MG63 (cell line): ENCODE measurements at regions not wholly inside any gene's neighbourhood (a gene's known extent, or its start where the extent isn't known, plus 50 kb on each side); places are given as distances from the start of the nearest gene placed in this dataset.

Experiments
- DNase-seq: peaks from one replicate; pipeline ENCODE4 v3.0.0-alpha.2; 2020
- H3K27me3 ChIP-seq: fragments of 250-450 bp; sonication (Bioruptor Pico); 2 replicates; pipeline ENCODE4 v1.5.1; 2020; ENCODE audit warnings: mild to moderate bottlenecking, moderate library complexity
- H3K36me3 ChIP-seq: fragments of 250-450 bp; sonication (Bioruptor Pico); 2 replicates; pipeline ENCODE4 v1.5.1; 2020; ENCODE audit warnings: mild to moderate bottlenecking, moderate library complexity
- H3K4me3 ChIP-seq: fragments of 250-450 bp; sonication (Bioruptor Pico); 2 replicates; pipeline ENCODE4 v1.5.1; 2020; ENCODE audit warnings: mild to moderate bottlenecking, moderate library complexity
- H3K9me3 ChIP-seq: fragments of 250-450 bp; sonication (Bioruptor Pico); 2 replicates; pipeline ENCODE4 v1.5.1; 2020; ENCODE audit warnings: mild to moderate bottlenecking, moderate library complexity

- Histone ChIP-seq H3K36me3 (no peaks in the 10 kb centered on the region), H3K4me3 (no peak overlapping the region), H3K27me3 (no peaks in the 10 kb centered on the region), H3K9me3 (no peaks in the 10 kb centered on the region)
- no peak for DNase-seq
Measured at GRCh38 chr13:56909896-56910600, 230.7 kb upstream of the PRR20A start.

GRCh38 chr13:56917966-56918365 is 222.8 kb upstream of the PRR20A start:
- no peaks in the 10 kb centered on the region for H3K9me3 ChIP-seq
- no peaks in the 10 kb centered on the region for H3K27me3 ChIP-seq
- H3K36me3 ChIP-seq, result no peaks in the 10 kb centered on the region
- DNase-seq, result no peak
- H3K4me3 ChIP-seq, result no peak overlapping the region

DNA sequence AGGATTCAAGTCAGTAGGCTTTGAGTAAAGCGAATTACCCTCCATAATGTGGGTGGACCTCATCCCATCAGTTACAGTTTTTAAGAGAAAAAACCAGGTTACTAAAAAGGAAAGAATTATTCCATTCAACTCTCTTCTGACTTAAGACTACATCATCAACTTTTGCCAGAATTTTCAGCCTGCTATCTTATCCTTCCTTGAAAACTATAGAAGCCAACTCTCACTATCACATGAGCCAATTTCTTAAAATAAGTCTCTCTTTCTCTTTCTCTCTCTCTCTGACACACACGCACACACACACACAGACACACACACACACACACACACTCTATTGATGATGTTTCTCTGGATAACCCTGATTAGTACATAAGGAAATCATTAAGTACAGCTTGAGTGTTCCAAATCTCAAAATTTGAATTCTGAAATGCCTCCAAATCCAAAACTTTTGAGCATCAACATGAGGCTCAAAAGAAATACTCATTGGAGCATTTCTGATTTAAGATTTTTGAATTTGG is 217.0 kb upstream of the PRR20A start:
- Histone ChIP-seq H3K27me3 (no peaks in the 10 kb centered on the region), H3K36me3 (no peaks in the 10 kb centered on the region), H3K9me3 (no peaks in the 10 kb centered on the region), H3K4me3 (no peak overlapping the region)
- DNase-seq, result no peak

GRCh38 chr13:56924401-56924800 is 216.3 kb upstream of the PRR20A start:
- H3K36me3 ChIP-seq, result no peaks in the 10 kb centered on the region
- H3K27me3 ChIP-seq, result no peaks in the 10 kb centered on the region
- no peak for DNase-seq
- no peak overlapping the region for H3K4me3 ChIP-seq
- no peaks in the 10 kb centered on the region for H3K9me3 ChIP-seq

DNA sequence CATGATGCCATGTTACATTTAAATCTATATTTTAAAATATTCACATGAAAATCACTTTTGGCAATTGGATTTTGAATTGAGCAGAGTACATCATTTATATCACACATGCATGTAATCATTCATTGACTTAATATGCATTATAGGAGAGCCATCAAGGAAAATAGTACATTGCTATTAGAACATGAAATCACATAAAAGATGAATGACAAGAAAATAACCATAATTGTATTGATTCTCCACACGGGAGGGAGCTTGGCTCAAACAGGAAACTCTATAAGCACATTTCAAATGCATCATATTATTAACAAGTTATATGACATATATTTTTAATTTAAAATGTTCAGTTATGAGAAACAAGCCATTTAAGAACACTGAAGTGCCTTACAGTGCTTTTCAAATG is 208.6 kb upstream of the PRR20A start:
- no peaks in the 10 kb centered on the region for H3K27me3 ChIP-seq
- H3K9me3 ChIP-seq, result no peaks in the 10 kb centered on the region
- DNase-seq, result no peak
- H3K4me3 ChIP-seq, result no peak overlapping the region
- H3K36me3 ChIP-seq, result no peaks in the 10 kb centered on the region

- Histone ChIP-seq H3K4me3 (no peak overlapping the region), H3K27me3 (no peaks in the 10 kb centered on the region), H3K9me3 (no peaks in the 10 kb centered on the region), H3K36me3 (no peaks in the 10 kb centered on the region)
- no peak for DNase-seq
Measured at GRCh38 chr13:56953965-56954364, 186.8 kb upstream of the PRR20A start.

- no peak for DNase-seq
- H3K4me3 ChIP-seq, result no peak overlapping the region
- no peaks in the 10 kb centered on the region for H3K9me3 ChIP-seq
- no peaks in the 10 kb centered on the region for H3K36me3 ChIP-seq
- no peaks in the 10 kb centered on the region for H3K27me3 ChIP-seq
Measured at GRCh38 chr13:56975647-56976046, 165.1 kb upstream of the PRR20A start.

- DNase-seq, result no peak
- no peaks in the 10 kb centered on the region for H3K27me3 ChIP-seq
- H3K36me3 ChIP-seq, result no peaks in the 10 kb centered on the region
- H3K4me3 ChIP-seq, result no peak overlapping the region
- H3K9me3 ChIP-seq, result no peaks in the 10 kb centered on the region
Measured at GRCh38 chr13:56980856-56981255, 159.9 kb upstream of the PRR20A start.

- Histone ChIP-seq H3K9me3 (no peaks in the 10 kb centered on the region), H3K36me3 (no peaks in the 10 kb centered on the region), H3K4me3 (no peak overlapping the region), H3K27me3 (no peaks in the 10 kb centered on the region)
- DNase-seq, result no peak
Measured at GRCh38 chr13:56986121-56986520, 154.6 kb upstream of the PRR20A start.

- no peaks in the 10 kb centered on the region for H3K36me3 ChIP-seq
- H3K9me3 ChIP-seq, result no peaks in the 10 kb centered on the region
- DNase-seq, result no peak
- H3K27me3 ChIP-seq, result no peaks in the 10 kb centered on the region
- H3K4me3 ChIP-seq, result no peak overlapping the region
Measured at GRCh38 chr13:56988543-56988942, 152.2 kb upstream of the PRR20A start.

DNA sequence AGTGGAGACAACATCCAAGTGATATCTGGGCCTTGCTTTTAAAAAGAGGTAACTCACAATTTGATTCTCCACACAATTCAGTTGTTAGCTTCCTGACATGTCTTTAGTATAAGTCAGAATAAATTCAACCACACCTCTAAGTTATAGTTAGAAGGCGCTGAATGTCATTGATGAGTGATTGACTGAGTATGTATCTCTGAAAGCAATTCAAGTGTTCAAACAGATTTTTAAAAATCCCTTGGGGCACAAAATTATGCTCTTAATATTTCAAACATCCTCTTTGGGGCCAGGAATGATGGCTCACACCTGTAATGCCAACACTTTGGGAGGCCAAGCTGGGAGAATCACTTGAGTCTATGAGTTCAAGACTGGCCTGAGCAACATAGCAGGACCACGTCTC is 137.0 kb upstream of the PRR20A start:
- H3K36me3 ChIP-seq, result no peaks in the 10 kb centered on the region
- H3K27me3 ChIP-seq, result no peaks in the 10 kb centered on the region
- H3K9me3 ChIP-seq, result no peaks in the 10 kb centered on the region
- H3K4me3 ChIP-seq, result no peak overlapping the region
- no peak for DNase-seq

DNA sequence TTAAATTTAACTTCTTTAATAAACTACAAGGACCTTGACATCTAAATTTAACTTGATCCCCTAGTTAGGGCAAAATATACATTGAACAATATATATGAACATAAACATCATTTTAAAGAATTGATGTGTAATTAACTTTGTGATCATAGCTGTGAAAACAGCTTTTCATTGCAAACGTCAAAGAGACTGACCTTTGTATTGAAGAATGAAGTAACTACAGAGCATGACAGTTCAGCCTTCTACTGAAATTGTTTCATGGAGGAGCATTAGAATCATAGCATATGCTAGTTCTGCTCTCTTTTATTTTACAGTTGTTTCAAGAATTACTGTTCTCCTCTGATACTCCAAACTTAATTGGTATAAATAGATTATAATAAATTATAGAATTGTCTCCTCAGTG is 123.4 kb upstream of the PRR20A start:
- Histone ChIP-seq H3K4me3 (no peak overlapping the region), H3K27me3 (no peaks in the 10 kb centered on the region), H3K36me3 (no peaks in the 10 kb centered on the region), H3K9me3 (no peaks in the 10 kb centered on the region)
- DNase-seq, result no peak

- Histone ChIP-seq H3K4me3 (no peak overlapping the region), H3K27me3 (no peaks in the 10 kb centered on the region), H3K36me3 (no peaks in the 10 kb centered on the region), H3K9me3 (no peaks in the 10 kb centered on the region)
- no peak for DNase-seq
Measured at GRCh38 chr13:57018915-57019314, 121.8 kb upstream of the PRR20A start.

GRCh38 chr13:57030671-57031070 is 110.0 kb upstream of the PRR20A start:
- DNase-seq, result no peak
- Histone ChIP-seq H3K36me3 (no peaks in the 10 kb centered on the region), H3K9me3 (no peaks in the 10 kb centered on the region), H3K4me3 (no peak overlapping the region), H3K27me3 (no peaks in the 10 kb centered on the region)

GRCh38 chr13:57036290-57036689 is 104.4 kb upstream of the PRR20A start:
- Histone ChIP-seq H3K36me3 (no peaks in the 10 kb centered on the region), H3K9me3 (no peaks in the 10 kb centered on the region), H3K27me3 (no peaks in the 10 kb centered on the region), H3K4me3 (no peak overlapping the region)
- DNase-seq, result no peak

DNA sequence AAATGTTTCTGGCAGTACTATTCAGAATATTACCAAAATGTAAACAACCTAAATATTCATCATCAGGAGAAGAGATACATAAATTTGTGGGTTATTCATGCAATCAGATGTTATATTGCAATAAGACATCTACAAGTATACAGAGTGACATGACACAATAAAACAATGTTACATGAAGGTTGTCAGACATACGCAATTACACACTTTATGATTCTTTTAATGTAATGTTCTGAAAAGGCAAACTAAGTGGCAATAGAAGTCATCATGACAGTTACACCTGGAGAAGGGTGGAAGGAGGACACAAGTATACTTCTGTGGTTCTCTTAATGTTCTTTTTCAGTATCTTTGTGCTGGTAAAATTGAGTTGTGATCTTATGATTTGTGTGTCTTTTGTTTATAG is 95.8 kb upstream of the PRR20A start:
- no peaks in the 10 kb centered on the region for H3K27me3 ChIP-seq
- no peak overlapping the region for H3K4me3 ChIP-seq
- H3K36me3 ChIP-seq, result no peaks in the 10 kb centered on the region

GRCh38 chr13:57045826-57046546 is 94.7 kb upstream of the PRR20A start:
- Histone ChIP-seq H3K9me3 (no peaks in the 10 kb centered on the region), H3K36me3 (no peaks in the 10 kb centered on the region), H3K27me3 (no peaks in the 10 kb centered on the region), H3K4me3 (no peak overlapping the region)
- DNase-seq, result no peak

More for the DNA sequence above, 95.8 kb upstream of the PRR20A start:
- no peaks in the 10 kb centered on the region for H3K9me3 ChIP-seq
- DNase-seq, result no peak

DNA sequence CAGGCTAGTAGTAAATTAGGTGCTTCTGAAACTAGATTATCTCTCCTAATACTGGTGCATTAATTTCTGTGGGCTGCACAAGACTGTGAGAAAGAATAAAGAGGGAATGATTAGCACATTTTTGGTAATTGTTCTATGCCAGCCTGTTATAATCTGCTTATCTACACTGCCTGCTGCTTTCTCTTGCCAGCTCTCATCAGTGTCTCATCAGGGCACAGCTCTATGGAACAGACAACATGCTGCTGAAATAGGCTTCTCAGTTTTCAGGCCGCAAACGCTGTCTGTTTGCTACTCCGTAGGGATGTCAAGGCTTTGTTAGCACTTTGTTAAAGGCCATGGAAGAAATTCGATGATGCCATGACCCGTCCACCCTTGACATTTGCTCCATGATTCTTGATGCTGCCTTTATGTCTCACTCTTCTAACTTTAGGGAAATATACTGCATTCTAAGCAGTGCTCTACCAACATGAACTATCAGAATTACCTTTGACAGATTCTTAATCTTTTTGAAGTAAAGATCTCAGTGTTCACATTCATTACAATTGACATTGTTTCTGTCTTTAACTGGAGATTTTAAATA is 84.0 kb upstream of the PRR20A start:
- Histone ChIP-seq H3K9me3 (no peaks in the 10 kb centered on the region), H3K36me3 (no peaks in the 10 kb centered on the region), H3K4me3 (no peak overlapping the region), H3K27me3 (no peaks in the 10 kb centered on the region)
- DNase-seq, result no peak
